ENCODE measurements at regions not wholly inside any gene's neighbourhood (a gene's known extent, or its start where the extent isn't known, plus 50 kb on each side); places are given as distances from the start of the nearest gene placed in this dataset.

- no peak for DNase-seq
Measured at GRCh38 chr14:51145246-51145645, 50.3 kb upstream of the TRIM9 start.

- DNase-seq: peak; percentile 17
Measured at GRCh38 chr14:51147183-51147582, 52.3 kb upstream of the TRIM9 start.

- no peak for DNase-seq
Measured at GRCh38 chr14:51155326-51155725, 60.4 kb upstream of the TRIM9 start.

GRCh38 chr14:51157012-51157411 lies 62.1 kb upstream of the TRIM9 start:
- DNase-seq: peak; percentile 44

- DNase-seq: no peak
Measured at GRCh38 chr14:51160871-51161270, 66.0 kb upstream of the TRIM9 start.

DNA sequence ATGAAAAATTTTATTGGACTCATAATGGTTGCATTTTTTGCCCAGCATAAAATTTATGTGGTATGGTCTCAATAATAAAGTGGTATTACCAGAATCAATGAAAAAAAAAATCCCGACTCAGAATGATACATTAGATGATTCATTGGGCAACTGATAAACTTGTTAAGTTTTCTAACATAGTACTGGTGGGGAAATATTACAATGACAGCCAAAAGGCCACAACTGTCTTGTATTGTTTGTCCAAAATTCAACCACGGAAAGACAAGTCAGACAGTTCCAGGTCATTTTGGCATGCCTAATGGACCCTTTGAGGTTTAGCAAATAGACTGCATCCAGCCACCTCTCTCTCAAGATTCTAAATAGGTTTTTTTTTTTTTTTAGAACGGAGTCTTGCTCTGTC lies 70.5 kb upstream of the TRIM9 start:
- no peak for DNase-seq

DNA sequence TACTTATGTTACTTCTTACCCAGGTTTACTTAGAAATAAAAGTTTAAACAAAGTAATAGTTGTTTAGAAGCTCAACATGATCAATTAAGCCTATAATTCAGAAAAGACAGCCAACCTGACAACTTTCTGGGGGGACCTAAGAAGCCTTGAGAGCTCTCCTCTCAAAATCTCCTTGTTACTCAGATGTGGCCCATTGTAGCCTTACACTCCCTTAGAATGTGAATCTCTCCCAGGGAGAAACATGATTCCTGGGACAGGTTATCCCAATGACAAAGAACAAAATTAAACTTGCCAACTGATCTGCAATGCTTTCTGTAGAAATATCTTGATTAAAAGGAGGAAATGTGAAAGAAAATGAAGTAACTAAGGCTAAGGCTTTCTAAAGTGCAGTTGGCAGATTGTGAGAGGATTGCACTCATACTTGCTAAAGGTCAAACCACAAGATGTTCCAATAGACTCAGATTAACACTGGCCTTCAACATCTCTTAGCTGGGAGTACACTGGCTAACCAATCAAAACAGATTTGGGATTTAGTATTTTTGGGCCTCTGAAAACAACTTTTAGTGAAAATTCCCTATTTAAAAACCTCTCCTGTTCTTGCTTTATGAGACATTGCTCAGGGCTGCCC lies 72.3 kb upstream of the TMX1 start:
- DNase-seq: peak; percentile 82

DNA sequence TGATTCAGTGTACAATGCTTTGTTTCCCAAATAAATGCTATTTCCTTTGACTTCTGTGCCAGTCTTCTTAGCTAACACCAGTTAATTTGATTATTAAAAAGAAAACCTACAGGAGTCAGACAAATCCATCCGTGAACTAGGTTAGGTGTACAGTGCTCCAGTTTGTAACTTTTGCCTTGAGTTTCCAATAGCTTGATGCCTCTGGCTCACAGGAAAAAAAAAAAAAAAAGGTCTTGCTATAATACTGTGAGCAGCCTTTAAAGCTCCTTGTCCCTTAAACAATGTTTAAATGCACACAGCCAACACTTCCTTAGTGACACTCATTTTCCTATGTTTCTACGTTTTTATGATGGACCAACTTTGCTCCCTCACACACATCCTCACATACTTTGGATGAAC lies 71.8 kb upstream of the TMX1 start:
- DNase-seq: no peak

- DNase-seq: no peak
Measured at GRCh38 chr14:51173863-51174262, 66.2 kb upstream of the TMX1 start.

DNA sequence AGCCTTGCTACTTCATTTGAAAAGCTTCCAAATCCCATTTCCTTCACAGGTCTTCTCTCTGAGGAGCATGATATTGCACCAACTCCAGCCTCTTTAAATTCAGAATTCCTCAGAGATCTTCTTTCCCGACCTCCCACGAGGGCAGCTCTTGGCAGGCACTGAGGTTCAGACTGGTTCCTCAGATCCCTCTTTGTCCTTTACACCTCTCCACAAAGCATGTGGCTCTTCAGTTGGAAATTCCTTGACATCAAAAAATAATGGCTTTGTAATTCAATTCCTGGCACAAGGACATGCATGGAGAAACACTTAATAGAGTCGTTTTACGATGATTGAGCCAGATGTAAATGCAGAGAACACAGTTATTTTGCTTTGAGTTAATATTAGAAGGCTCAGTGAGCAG lies 63.2 kb upstream of the TMX1 start:
- no peak for DNase-seq

- peak; percentile 16 for DNase-seq
Measured at GRCh38 chr14:51180577-51180976, 59.5 kb upstream of the TMX1 start.

DNA sequence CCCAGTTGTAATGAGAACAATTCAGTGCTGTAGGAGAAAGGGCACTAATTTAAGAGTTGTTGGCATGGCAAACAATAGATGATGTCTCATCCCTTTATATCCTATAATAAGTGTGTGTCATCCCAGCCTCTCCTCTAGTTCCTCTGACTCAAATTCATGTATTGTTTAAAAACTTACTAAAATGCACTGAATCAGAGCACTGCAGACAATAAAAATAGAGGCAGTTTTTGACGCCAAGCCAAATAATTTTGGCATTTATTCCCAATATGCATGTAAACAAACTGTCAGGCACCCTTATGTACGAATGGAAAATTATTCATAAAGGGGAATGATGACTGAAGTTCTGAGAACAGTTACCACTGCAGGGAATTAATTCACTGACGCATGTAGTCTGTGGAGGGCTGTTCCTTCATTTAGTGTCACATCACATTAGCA lies 57.9 kb upstream of the TMX1 start:
- DNase-seq: no peak

GRCh38 chr14:51185180-51185579 lies 54.9 kb upstream of the TMX1 start:
- DNase-seq: peak; percentile 17

DNA sequence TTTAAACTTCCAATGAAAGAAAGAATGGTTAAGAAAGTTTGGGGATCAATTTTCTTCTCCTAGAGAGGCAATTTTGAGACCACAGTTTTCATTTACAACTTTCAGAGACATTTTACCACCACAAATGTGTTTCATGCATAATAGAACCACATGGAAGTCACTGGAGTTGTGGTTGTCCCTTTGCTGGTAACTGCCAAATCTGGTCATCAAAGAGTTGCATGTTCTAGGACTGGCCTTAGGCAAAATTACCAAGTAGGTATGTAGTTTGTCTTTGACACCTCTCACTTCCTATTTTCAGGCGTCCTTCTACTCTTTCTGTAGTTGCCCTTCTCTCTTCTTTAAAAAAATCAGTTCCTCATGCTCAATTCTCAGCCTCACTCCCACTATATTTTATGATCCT lies 54.3 kb upstream of the TMX1 start:
- no peak for DNase-seq

GRCh38 chr14:51188566-51189185 lies 51.4 kb upstream of the TMX1 start:
- DNase-seq: no peak

- DNase-seq: no peak
Measured at GRCh38 chr14:51189600-51190376, 50.3 kb upstream of the TMX1 start.
